ENCODE measurements at regions not wholly inside any gene's neighbourhood (a gene's known extent, or its start where the extent isn't known, plus 50 kb on each side); places are given as distances from the start of the nearest gene placed in this dataset.
"Not testable (repeated sequence)": the region's sequence is repeated elsewhere in the genome, so short reads cannot be mapped to it uniquely, and the experiment has no call there.

GRCh38 chr7:114334989-114335388, 79.6 kb upstream of the FOXP2 start:
- 37 to 47% methylated on average over 1 of the region's 1 CpG for WGBS, 2 experiments (ENCODE audit: low coverage in 1 of 2, low lambda C conversion rate in 2 of 2, missing lambda C conversion rate in 2 of 2)
- no peaks in the 10 kb centered on the region for H3K4me1 ChIP-seq (ENCODE audit: insufficient read depth)
- in situ Hi-C loops (cut with MboI) = no loop called here

GRCh38 chr7:114329458-114329857, 85.2 kb upstream of the FOXP2 start:
- WGBS, 2 experiments (ENCODE audit: low coverage in 1 of 2, low lambda C conversion rate in 2 of 2, missing lambda C conversion rate in 2 of 2) = 79 to 82% methylated on average over 10 of the region's 10 CpGs
- not testable (repeated sequence) for H3K4me2 ChIP-seq (ENCODE audit: unreplicated experiment)

More at GRCh38 chr7:114334989-114335388, 79.6 kb upstream of the FOXP2 start:
- TF ChIP-seq EZH2 (IDR thresholded peaks at IDR 0.05; ENCODE audit: insufficient read depth, poor library complexity, severe bottlenecking) (no peak), EZH2phosphoT487 (IDR thresholded peaks at IDR 0.05; ENCODE audit: insufficient read depth, low read depth) (no peak)
- Histone ChIP-seq H3F3A (ENCODE audit: insufficient read depth) (no peaks in the 10 kb centered on the region), H4K20me1 (ENCODE audit: insufficient read depth) (no peaks in the 10 kb centered on the region), H2AFZ (no peak overlapping the region), H3K4me3 (no peak overlapping the region), H3K9ac (no peak overlapping the region), H3K79me2 (ENCODE audit: insufficient read depth) (no peaks in the 10 kb centered on the region), H3K9me2 (ENCODE audit: insufficient read depth) (no peaks in the 10 kb centered on the region), H3K9me3 (ENCODE audit: low read depth) (no peaks in the 10 kb centered on the region), H3K27me3 (replicated peaks; ENCODE audit: insufficient read depth) (no peaks in the 10 kb centered on the region), H3K36me3 (ENCODE audit: low read depth) (no peaks in the 10 kb centered on the region), H3K27ac (no peak overlapping the region), H3K4me2 (ENCODE audit: unreplicated experiment) (no peak overlapping the region)
- no peak for DNase-seq

GRCh38 chr7:114317450-114318098, 97.0 kb upstream of the FOXP2 start:
- Histone ChIP-seq H3K36me3 (ENCODE audit: low read depth) (no peaks in the 10 kb centered on the region), H3K27me3 (replicated peaks; ENCODE audit: insufficient read depth) (no peaks in the 10 kb centered on the region), H3F3A (ENCODE audit: insufficient read depth) (no peaks in the 10 kb centered on the region), H3K9me3 (ENCODE audit: low read depth) (no peaks in the 10 kb centered on the region), H3K9me2 (ENCODE audit: insufficient read depth) (no peaks in the 10 kb centered on the region), H3K4me1 (ENCODE audit: insufficient read depth) (no peaks in the 10 kb centered on the region), H3K9ac (no peak overlapping the region), H3K79me2 (ENCODE audit: insufficient read depth) (no peaks in the 10 kb centered on the region), H3K4me3 (no peak overlapping the region), H2AFZ (no peak overlapping the region), H3K4me2 (ENCODE audit: unreplicated experiment) (no peak overlapping the region), H3K27ac (no peak overlapping the region), H4K20me1 (ENCODE audit: insufficient read depth) (no peaks in the 10 kb centered on the region)
- in situ Hi-C loops (cut with MboI) = no loop called here
- no peak for DNase-seq
- 27 to 29% methylated on average over 2 of the region's 2 CpGs for WGBS, 2 experiments (ENCODE audit: low coverage in 1 of 2, low lambda C conversion rate in 2 of 2, missing lambda C conversion rate in 2 of 2)
- TF ChIP-seq EZH2phosphoT487 (IDR thresholded peaks at IDR 0.05; ENCODE audit: insufficient read depth, low read depth) = no peak
- TF ChIP-seq EZH2 (IDR thresholded peaks at IDR 0.05; ENCODE audit: insufficient read depth, poor library complexity, severe bottlenecking) = no peak

More at GRCh38 chr7:114329458-114329857, 85.2 kb upstream of the FOXP2 start:
- H3K4me3 ChIP-seq; DNase-seq; H3K9me3 ChIP-seq (ENCODE audit: low read depth); in situ Hi-C loops (cut with MboI); H2AFZ ChIP-seq; H3K9me2 ChIP-seq (ENCODE audit: insufficient read depth); H4K20me1 ChIP-seq (ENCODE audit: insufficient read depth); H3K36me3 ChIP-seq (ENCODE audit: low read depth); H3K9ac ChIP-seq; H3K27ac ChIP-seq; H3F3A ChIP-seq (ENCODE audit: insufficient read depth); H3K27me3 ChIP-seq (replicated peaks; ENCODE audit: insufficient read depth); H3K79me2 ChIP-seq (ENCODE audit: insufficient read depth); H3K4me1 ChIP-seq (ENCODE audit: insufficient read depth): not testable (repeated sequence)

GRCh38 chr7:114312649-114313048, 102.0 kb upstream of the FOXP2 start:
- in situ Hi-C loops (cut with MboI) = no loop called here
- H3F3A ChIP-seq (ENCODE audit: insufficient read depth) = no peaks in the 10 kb centered on the region
- no peak overlapping the region for H3K4me3 ChIP-seq
- TF ChIP-seq EZH2 (IDR thresholded peaks at IDR 0.05; ENCODE audit: insufficient read depth, poor library complexity, severe bottlenecking) (no peak), EZH2phosphoT487 (IDR thresholded peaks at IDR 0.05; ENCODE audit: insufficient read depth, low read depth) (no peak)
- H3K79me2 ChIP-seq (ENCODE audit: insufficient read depth) = no peaks in the 10 kb centered on the region
- H3K27me3 ChIP-seq (replicated peaks; ENCODE audit: insufficient read depth) = no peaks in the 10 kb centered on the region
- H3K36me3 ChIP-seq (ENCODE audit: low read depth) = no peaks in the 10 kb centered on the region
- H3K4me1 ChIP-seq (ENCODE audit: insufficient read depth) = no peaks in the 10 kb centered on the region
- H4K20me1 ChIP-seq (ENCODE audit: insufficient read depth) = no peaks in the 10 kb centered on the region
- H2AFZ ChIP-seq = no peak overlapping the region
- no peak for DNase-seq
- 87 to 100% methylated on average over 1 of the region's 1 CpG for WGBS, 2 experiments (ENCODE audit: low coverage in 1 of 2, low lambda C conversion rate in 2 of 2, missing lambda C conversion rate in 2 of 2)
- no peaks in the 10 kb centered on the region for H3K9me3 ChIP-seq (ENCODE audit: low read depth)
- no peak overlapping the region for H3K4me2 ChIP-seq (ENCODE audit: unreplicated experiment)
- no peaks in the 10 kb centered on the region for H3K9me2 ChIP-seq (ENCODE audit: insufficient read depth)
- H3K9ac ChIP-seq = no peak overlapping the region
- H3K27ac ChIP-seq = no peak overlapping the region
